SU-DHL-6 (cell line): ENCODE measurements at regions not wholly inside any gene's neighbourhood (a gene's known extent, or its start where the extent isn't known, plus 50 kb on each side); places are given as distances from the start of the nearest gene placed in this dataset.
A peak's percentile ranks its signal among the peaks of the same experiment; 100 is the strongest.

Experiments
- H2AFZ ChIP-seq: fragments of 200-600 bp; sonication (generic); 2 replicates; pipeline ENCODE4 v1.6.1; 2014; ENCODE audit warnings: low read depth, mild to moderate bottlenecking, moderate library complexity, mixed read lengths, antibody characterized with exemption, low read length; ENCODE audit not compliant: severe bottlenecking
- H3F3A ChIP-seq: fragments of 200-600 bp; shearing (Covaris generic); 2 replicates; pipeline ENCODE4 v1.6.0; 2016; ENCODE audit warnings: antibody characterized with exemption, mild to moderate bottlenecking; ENCODE audit not compliant: insufficient read depth
- H3K27ac ChIP-seq: fragments of 200-600 bp; sonication (generic); 2 replicates; pipeline ENCODE4 v1.5.1; 2016; ENCODE audit warnings: low read depth, mild to moderate bottlenecking, low read length, moderate library complexity, mixed read lengths
- H3K27me3 ChIP-seq: fragments of 200-600 bp; sonication (generic), shearing (Covaris generic); 2 replicates; pipeline ENCODE4 v1.6.0; 2014; ENCODE audit warnings: mild to moderate bottlenecking, low read length
- H3K36me3 ChIP-seq: fragments of 200-600 bp; sonication (generic); 2 replicates; pipeline ENCODE4 v1.6.1; 2014; ENCODE audit warnings: mild to moderate bottlenecking, low read length, mixed read lengths
- H3K4me2 ChIP-seq: fragments of 300-600, 200-600 bp; shearing (Covaris generic), sonication (generic); 2 replicates; pipeline ENCODE4 v1.6.0; 2014; ENCODE audit warnings: low read length, low read depth, mild to moderate bottlenecking; ENCODE audit not compliant: poor library complexity, severe bottlenecking
- H3K4me3 ChIP-seq: fragments of 200-600 bp; sonication (generic); 2 replicates; pipeline ENCODE4 v1.5.1; 2014; ENCODE audit warnings: antibody characterized with exemption, low read length, mild to moderate bottlenecking, mixed read lengths; ENCODE audit not compliant: insufficient read depth, poor library complexity, severe bottlenecking
- H3K79me2 ChIP-seq: fragments of 200-600 bp; sonication (generic); 2 replicates; pipeline ENCODE4 v1.6.1; 2014; ENCODE audit warnings: mild to moderate bottlenecking, low read length, moderate library complexity; ENCODE audit not compliant: insufficient read depth
- H3K9ac ChIP-seq: fragments of 200-600 bp; sonication (generic); 2 replicates; pipeline ENCODE4 v1.7.0; 2014; ENCODE audit warnings: mild to moderate bottlenecking, low read length
- H3K9me2 ChIP-seq: fragments of 200-600 bp; sonication (generic); replicated peaks from 2 replicates; pipeline ENCODE4 v1.6.1; 2014; ENCODE audit warnings: low read length; ENCODE audit not compliant: insufficient read depth
- H3K9me3 ChIP-seq: fragments of 200-600 bp; sonication (generic); 2 replicates; pipeline ENCODE4 v1.6.1; 2014; ENCODE audit warnings: low read length, mixed read lengths; ENCODE audit not compliant: insufficient read depth
- H4K20me1 ChIP-seq: fragments of 200-600 bp; sonication (generic); 2 replicates; pipeline ENCODE4 v1.6.1; 2014; ENCODE audit warnings: low read depth, mild to moderate bottlenecking, antibody characterized with exemption, low read length, moderate library complexity, mixed read lengths
- EZH2phosphoT487 ChIP-seq: fragments of 200-600 bp; sonication (generic), shearing (Covaris generic); conservative IDR thresholded peaks from 2 replicates; pipeline ENCODE4 v1.6.1; 2018; ENCODE audit warnings: mild to moderate bottlenecking, antibody characterized with exemption, low read length, moderate library complexity, mixed read lengths
- TF ChIP-seq, protein P1 (sequence below): fragments of 200-600 bp; sonication (generic); IDR thresholded peaks from one replicate; pipeline ENCODE4 v1.5.1; 2017; ENCODE audit warnings: antibody characterized with exemption, mild to moderate bottlenecking, low read length, moderate library complexity; ENCODE audit not compliant: insufficient read depth, poor library complexity, severe bottlenecking

DNA sequence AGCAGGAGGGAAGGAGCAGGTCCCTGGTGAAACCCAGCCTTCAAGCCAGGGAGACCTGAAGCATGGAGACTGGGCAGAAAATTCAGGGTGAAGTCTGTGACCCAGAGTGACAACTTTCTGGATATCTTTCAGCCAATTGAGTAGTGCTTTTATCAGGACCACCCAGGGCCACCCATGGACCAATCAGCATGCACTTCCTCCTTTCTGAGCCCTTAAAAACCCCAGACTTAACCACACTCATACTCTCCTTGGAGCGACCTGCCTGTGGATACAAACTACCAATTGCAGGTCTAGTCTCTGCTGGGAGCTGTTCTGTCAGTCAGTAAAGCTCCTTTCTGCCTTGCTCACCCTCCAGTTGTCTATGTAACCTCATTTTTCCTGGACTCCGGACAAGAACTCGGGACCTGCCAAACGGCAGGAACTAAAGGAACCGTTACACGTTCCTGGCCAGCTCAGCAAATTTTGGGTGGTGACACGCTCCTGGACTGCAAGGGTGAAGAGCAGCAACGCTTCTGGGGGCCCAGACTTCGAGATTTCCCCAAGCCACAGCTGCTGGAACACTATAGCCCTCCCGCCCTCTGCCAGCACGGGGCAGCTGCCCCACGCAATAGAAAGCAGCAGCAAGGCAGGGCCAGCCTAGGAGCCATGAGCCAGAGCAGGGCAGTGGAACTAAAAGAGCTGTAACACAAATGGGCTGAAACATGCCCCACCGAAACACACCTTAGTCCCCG lies 1183.4 kb downstream of the AMY1C start:
- Histone ChIP-seq H3K27ac (peak overlapping the region; percentile 95), H3F3A (peaks cover 25% of the 10 kb centered on the region), H3K79me2 (no peaks in the 10 kb centered on the region), H2AFZ (peak overlapping the region; percentile 91), H3K27me3 (no peaks in the 10 kb centered on the region), H3K9ac (peak overlapping the region; percentile 47), H3K9me3 (no peaks in the 10 kb centered on the region), H3K9me2 (no peaks in the 10 kb centered on the region), H3K36me3 (no peaks in the 10 kb centered on the region), H3K4me3 (peak overlapping the region; percentile 39), H3K4me2 (peak overlapping the region; percentile 56), H4K20me1 (no peaks in the 10 kb centered on the region)
- TF ChIP-seq EZH2phosphoT487, result no peak
- TF ChIP-seq, protein P1, sequence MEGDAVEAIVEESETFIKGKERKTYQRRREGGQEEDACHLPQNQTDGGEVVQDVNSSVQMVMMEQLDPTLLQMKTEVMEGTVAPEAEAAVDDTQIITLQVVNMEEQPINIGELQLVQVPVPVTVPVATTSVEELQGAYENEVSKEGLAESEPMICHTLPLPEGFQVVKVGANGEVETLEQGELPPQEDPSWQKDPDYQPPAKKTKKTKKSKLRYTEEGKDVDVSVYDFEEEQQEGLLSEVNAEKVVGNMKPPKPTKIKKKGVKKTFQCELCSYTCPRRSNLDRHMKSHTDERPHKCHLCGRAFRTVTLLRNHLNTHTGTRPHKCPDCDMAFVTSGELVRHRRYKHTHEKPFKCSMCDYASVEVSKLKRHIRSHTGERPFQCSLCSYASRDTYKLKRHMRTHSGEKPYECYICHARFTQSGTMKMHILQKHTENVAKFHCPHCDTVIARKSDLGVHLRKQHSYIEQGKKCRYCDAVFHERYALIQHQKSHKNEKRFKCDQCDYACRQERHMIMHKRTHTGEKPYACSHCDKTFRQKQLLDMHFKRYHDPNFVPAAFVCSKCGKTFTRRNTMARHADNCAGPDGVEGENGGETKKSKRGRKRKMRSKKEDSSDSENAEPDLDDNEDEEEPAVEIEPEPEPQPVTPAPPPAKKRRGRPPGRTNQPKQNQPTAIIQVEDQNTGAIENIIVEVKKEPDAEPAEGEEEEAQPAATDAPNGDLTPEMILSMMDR, result no peak

DNA sequence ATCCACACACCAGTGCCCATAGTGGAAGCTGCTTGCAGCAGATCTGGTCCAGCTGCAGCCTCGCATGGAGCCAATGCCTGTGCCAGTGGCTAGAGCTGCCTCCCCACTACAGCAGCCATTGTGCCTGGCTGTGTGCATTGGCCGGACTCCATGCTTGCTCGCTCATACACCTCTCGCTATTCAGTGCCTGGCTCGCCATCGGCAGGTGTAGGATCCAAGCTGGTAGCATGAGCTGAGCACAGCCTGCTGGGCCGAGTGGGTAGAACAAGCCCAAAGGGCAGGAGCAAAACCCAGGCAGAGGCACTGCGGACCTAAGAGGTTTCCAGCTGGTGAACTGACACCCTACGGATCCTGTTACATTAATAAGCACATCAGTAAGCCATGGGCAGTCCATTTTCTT lies 1184.1 kb downstream of the AMY1C start:
- no peak for TF ChIP-seq EZH2phosphoT487
- TF ChIP-seq, protein P1, result no peak
- Histone ChIP-seq H3K36me3 (no peaks in the 10 kb centered on the region), H3F3A (peaks cover 25% of the 10 kb centered on the region), H3K9ac (no peak overlapping the region), H3K4me3 (no peak overlapping the region), H3K27ac (no peak overlapping the region; the same call in 1 of the 2 replicates), H3K4me2 (no peak overlapping the region), H2AFZ (no peak overlapping the region), H3K9me2 (no peaks in the 10 kb centered on the region), H4K20me1 (no peaks in the 10 kb centered on the region), H3K79me2 (no peaks in the 10 kb centered on the region), H3K9me3 (no peaks in the 10 kb centered on the region), H3K27me3 (no peaks in the 10 kb centered on the region)

DNA sequence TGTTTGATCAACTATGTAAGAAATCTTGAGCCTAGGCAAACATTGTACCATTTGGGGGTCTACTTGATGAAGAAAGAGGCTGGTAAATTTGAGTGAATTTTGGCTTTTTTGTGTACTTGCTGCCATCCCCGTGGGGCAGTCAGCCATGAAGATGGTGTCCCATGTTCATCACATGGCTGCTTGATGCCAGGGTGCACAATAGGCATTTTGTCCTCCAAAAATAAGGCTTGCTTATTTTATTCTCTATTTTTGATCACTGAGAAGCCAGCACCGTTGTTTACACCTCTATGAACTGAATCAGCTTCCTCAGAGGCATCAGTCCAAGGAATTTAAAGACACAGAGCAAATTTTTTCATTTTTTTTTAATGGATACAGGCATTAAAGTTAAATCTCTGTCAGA lies 1195.7 kb downstream of the AMY1C start:
- peak overlapping the region; percentile 14 for H2AFZ ChIP-seq
- no peaks in the 10 kb centered on the region for H3K9me2 ChIP-seq

More for the DNA sequence above, 1195.7 kb downstream of the AMY1C start:
- no peak overlapping the region for H3K9ac ChIP-seq
- no peak overlapping the region for H3K4me3 ChIP-seq
- 0 out of 2 replicates have a peak, but pooled peaks cover 4% of the 10 kb centered on the region for H3K9me3 ChIP-seq
- H3K4me2 ChIP-seq, result no peak overlapping the region
- TF ChIP-seq, protein P1, result no peak
- TF ChIP-seq EZH2phosphoT487, result no peak
- no peak overlapping the region for H3K27ac ChIP-seq
- H3K36me3 ChIP-seq, result 0 out of 2 replicates have a peak, but pooled peaks cover 2% of the 10 kb centered on the region
- no peaks in the 10 kb centered on the region for H3K79me2 ChIP-seq
- H3K27me3 ChIP-seq, result no peaks in the 10 kb centered on the region
- H4K20me1 ChIP-seq, result no peaks in the 10 kb centered on the region
- no peaks in the 10 kb centered on the region for H3F3A ChIP-seq
